HG03354 (cell line): ENCODE measurements at regions not wholly inside any gene's neighbourhood (a gene's known extent, or its start where the extent isn't known, plus 50 kb on each side); places are given as distances from the start of the nearest gene placed in this dataset.
A peak's percentile ranks its signal among the peaks of the same experiment; 100 is the strongest.

Experiments used
- ATAC-seq: cut with Tn5 transposase; IDR thresholded peaks from one replicate; pipeline ENCODE4 v1.9.1; 2021; ENCODE audit warnings: mild to moderate bottlenecking; ENCODE audit not compliant: unreplicated experiment, poor library complexity, severe bottlenecking

DNA sequence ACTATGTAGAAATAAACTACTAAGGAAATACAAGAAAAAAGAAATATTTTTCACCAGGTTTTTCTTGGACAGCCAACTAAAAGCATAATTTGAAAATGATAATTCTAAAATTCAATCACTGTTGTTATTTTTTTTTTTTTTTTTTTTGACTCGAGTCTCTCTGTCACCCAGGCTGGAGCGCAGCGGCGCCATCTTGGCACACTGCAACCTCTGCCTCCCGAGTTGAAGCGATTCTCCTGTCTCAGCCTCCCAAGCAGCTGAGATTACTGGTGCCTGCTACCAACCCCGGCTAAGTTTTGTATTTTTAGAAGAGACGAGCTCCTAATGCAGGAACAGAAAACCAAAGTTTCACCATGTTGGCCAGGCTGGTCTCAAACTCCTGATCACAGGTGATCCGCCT lies 122.3 kb upstream of the UGT8 start:
- no peak for ATAC-seq

DNA sequence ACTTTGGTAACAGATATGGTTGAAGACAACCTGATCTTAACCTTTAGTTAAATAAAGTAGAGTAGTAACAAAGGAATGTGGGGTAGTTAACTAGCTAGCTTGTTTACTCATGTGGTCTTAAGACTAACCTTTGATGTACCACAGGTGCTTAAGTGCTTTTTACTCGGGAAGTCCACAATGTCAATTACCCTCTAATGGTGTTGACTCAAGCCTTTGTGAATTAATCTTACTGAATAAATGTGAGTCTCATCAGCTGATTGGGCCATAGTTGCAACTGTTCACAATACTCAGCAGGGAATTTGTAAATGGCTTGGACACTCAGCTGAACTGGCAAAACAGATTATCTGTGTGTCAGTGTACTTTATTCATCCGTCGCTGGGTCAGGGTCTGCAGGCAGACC lies 119.0 kb upstream of the UGT8 start:
- no peak for ATAC-seq

DNA sequence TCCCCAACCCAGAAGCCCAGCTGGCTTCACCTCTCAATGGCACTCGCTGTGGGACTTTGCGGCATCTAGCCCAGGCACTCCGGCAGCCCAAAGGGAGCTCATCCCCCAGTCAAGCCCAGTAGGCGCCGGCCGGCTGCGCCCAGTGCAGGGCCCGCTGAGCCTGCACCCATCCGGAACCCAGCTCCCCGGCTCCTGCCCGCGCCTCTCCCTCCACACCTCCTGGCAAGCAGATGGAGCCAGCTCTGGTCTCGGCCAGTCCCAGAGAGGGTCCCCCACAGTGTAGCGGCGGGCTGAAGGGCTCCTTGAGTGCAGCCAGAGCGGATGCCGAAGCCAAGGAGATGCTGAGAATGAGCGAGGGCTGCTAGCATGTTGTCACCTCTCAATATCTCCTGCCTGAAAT lies 116.8 kb upstream of the UGT8 start:
- ATAC-seq, result no peak

DNA sequence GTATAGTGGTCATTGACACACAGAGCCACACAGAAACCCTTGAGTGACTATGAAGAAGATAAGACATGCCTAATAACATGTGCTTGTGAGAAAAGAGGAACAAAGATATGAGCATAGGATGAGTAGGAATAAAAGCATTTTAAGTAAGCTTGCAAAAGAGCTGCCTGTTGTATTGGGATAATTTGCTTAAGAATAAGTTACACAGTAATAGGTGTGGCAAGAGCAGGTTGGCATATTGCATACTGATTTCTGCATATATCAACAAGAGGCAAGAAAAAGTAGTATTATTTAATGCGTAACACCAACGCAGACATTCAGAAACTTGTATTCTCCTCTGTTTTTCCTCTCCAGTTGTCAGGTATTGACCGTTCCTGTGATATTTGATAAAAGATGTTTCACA lies 111.5 kb upstream of the UGT8 start:
- ATAC-seq, result no peak

DNA sequence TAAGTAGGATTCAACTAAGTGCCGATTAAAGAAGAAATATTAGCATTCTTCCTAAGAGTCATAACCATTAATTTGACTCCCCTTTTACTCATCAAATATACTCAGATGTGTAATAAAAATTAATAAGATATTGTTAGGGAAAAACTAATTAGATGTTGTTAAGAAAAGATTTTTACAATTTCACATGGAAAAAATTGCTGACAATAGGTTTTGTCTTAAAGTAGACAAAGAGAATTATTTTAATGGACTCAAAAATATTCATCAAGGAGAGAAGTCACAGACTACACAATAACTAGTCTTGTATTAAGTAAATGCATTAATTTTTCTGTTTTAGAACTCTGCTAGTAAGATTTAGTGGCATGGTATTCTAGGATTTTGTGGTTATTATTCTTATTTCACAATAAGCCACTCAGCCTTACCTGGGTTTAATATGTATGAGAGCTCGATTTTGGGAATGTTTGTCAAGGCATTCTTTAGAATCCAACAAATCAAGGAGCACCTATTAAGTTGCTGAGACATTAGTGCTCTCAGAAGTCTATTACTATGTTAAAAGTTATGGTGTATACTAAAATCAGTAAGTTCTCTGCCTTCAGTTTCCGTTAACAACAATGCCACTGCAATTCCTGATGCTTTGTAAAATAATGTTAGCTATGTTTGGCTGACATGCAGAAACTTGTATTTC lies 110.2 kb upstream of the UGT8 start:
- no peak for ATAC-seq

DNA sequence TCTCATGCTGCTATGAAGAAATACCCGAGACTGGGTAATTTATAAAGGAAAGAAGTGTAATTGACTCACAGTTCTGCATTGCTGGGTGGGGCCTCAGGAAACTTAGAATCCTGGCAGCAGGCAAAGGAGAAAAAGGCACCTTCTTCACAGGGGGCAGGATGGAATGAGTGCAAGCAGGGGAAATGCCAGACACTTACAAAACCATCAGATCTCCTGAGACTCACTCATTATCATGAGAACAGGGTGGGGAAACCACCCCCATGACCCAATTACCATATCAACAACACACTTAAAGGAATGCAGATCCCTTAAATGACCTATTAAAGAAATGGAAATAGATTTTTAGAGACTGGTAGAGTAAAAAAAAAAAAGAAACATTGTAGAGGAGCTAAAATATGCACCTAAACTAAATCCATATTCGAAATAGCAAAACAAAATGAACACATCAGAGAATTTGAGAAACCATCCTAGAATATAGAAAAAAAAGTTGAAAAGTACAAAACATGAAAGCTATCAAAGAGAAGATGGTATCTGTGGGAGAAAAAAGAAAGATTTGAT lies 104.3 kb upstream of the UGT8 start:
- no peak for ATAC-seq

DNA sequence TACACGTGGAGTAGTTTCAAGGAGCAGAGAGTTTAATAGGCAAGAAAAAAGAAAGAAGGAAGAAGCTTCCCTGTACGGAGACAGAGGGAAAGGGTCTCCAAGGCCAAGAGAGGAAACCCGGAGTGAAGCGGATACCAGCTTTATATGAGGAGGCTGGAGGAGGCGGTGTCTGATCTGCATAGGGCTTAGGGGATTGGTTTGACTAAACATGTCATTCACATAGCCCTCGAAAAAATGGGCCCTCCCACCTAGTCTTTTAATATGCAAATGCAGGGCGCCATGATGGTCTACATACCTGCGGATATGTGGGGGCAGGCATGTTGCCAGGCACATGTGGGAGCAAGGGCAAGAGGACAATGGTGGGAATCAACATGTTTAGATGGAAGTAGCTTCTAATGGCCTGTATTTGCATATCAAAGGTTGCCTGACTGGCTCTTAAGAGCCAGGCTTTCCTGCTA lies 103.1 kb upstream of the UGT8 start:
- ATAC-seq, result no peak

DNA sequence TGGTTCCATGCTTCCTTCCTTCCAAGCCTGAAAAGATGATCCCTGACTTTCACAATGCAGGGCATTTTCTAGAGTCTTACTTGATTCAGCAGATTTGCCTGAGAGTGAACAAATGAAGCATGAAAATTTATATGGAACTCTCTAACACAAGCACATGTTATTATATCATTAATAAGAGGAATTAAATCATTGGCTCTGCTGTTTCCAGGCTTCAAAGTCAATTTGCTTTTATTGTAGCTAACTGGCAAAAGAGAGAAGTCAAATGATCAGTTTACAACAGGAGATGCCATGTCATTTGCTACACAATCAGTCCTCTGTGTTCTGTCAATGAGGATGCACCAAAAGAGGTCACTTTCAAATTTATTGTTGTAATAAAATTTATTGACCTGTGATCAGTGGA lies 101.5 kb upstream of the UGT8 start:
- ATAC-seq, result no peak

DNA sequence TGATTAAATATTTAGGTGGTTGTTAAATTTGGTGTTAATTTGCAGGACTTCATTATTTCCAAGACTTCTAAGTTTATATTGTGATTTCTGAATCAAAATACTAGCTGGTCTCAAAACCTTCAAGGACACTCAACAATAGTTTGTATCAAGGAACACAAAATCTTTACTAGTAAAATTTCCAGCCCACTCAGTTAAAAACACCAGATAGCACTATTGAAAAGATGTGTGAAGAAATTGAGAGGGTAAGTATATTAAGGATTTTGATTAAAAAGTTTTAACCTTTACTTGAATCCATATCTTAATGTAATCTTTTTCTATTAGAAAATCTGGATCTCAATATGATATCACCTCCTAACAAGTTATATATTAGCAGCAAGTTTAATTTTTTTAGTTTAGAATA lies 89.3 kb upstream of the UGT8 start:
- no peak for ATAC-seq

DNA sequence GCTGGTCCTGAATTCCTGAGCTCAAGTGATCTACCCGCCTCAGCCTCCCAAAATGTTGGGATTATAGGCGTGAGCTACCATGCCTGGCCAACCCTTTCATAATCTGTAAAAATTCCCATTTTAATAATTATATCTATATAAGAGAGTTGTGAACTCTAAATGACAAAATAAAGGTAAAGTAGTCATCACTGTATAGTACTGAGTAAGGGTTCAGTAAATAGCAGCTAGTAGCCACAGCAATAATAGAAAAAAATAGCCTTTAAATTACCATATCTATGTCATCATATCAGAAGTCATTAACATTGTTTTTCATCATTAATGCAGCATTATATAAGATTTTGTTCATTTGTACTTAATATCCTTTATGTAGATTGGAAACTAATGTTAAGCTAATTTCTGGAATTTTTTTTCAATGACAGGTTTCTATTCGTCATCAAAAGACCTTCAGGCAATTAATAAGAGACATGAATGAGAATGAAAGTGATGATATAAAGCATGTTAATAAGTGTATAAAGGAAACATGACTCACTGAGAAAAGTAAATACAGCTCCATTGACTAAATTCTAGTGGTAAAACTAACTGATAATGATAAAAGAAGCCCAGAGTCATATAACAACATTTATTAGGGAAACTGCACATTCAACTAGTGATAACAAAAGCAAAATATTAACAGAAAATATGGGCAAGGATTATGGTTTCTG lies 85.9 kb upstream of the UGT8 start:
- no peak for ATAC-seq

DNA sequence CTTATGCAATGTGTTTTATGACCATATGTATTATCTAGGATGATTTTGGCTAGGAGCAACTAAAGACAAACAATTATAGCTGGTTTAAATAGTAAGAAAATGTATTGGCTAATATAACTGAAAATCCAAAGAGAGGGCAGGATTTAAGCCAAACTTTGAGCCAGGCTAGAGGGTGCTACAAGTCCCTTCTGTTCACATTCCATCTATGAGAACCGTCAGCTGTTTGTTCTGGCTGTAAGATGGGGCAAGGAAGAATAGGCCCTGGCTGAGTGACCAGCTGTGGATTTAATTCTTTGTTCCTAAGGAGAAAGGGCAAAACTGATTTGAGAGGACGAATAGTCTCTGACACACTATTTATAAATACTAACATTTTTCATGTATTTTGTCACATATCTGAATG lies 79.2 kb upstream of the UGT8 start:
- no peak for ATAC-seq

DNA sequence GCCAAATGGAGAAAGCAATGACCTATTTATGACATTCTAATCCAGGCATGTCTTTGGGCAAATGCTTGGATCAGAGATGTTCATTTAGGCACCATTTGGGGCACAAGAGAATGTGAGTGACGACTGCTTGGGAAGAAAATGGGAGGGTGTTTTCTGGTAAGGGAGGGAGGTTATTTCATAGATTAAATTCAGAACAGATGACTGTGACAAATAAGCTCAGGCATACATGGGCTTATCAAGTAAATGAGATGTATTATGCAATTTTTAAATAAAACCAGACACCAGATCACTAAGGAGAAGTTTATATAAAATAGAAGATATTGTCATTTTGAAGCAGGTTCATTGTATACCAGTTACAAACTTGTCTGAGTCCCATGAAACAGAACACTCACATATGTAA lies 71.4 kb upstream of the UGT8 start:
- no peak for ATAC-seq

DNA sequence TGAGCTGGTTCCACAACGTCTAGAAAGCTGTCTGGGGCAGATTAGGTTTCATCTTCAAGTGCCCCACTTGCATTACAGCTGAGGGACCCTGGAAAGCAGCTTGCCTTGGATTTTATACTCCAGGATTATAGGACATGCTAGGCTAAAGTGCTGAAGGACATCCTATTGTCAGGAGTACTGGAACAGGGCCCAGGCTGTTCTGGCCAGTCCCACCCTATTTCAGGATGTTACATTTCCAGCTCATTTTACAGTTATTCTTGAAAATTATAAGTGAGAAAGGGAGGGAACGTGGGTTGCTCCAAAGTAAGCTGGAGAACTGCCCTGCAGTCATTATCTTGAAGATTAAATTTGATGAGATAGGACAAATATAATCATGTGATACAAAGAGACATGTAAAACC lies 71.0 kb upstream of the UGT8 start:
- ATAC-seq, result no peak

DNA sequence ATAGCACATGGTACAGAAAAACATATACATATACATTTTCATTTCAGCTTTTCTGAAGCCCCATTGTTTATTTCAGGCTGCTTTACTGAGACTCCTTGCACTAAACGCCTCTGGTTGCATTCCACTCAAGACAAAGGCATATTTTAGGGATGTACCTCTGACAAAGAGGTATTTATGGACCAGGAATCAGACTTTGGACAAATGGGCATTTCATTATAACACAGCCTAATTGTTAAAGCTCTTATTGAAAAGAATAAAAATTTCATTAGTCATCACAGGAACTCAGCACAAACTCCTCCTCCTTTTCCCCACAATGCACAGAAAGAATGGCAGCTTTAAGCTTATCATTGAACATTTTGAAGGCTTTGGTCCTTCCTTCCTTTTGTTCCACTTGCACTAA lies 62.9 kb upstream of the UGT8 start:
- no peak for ATAC-seq

DNA sequence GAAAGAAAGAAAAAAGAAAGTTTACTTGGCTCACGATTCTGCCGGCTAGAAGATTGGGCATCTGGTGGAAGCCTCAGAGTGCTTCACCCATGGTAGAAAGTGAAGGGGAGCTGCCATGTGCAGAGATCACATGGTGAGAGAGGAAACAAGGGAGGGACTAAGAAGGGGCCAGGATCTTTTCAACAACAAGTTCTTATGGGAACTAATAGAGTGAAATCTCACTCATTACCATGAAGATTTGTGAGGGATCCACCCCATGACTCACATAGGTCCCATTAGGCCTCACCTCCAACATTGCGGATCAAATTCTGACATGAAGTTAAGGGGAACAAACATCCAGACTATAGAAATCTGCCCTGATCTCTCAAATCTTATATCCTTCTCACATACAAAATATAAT lies 61.3 kb upstream of the UGT8 start:
- no peak for ATAC-seq

DNA sequence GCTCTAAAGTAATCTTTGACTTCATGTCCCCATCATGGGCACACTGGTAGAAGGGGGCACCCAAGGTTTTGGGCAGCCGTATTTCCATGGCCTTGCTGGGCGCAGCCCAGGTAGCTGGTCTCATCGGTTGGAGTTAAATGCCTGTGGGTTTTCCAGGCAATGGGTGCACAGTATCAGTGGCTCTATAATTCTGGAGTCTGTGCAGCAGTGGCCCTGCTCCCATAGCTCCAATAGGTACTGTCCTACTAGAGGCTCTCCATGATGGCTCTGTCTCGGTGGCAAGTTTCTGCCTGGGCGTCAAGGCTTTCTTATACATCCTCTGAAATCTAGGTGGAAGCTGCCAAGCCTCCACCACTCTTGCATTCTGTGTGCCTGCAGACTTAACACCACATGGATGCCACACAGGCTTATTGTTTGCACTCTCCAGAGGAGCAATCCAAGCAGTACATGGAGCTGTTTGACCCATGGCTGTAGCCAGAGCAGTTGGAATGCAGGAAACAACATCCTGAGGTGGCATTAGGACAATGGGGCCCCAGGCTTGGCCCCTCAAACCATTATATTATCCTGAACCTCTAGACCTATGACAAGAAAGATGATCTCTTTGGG lies 60.5 kb upstream of the UGT8 start:
- ATAC-seq, result no peak

DNA sequence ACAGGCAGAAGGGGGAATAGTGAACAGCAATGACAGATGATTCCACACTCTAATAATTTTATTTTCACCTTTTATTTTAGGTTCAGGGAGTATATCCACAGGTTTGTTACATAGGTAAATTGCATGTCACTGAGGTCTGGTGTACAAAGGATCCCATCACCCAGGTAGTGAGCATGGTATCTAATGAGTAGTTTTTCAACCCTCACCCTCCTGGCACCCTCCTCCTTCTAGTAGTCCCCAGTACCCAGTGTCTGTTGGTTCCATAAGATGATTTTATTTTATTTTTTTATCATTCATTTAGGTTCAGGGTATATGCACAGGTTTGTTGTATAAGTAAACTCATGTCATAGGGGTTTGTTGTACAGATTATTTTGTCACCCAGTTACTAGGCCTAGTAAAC lies 58.6 kb upstream of the UGT8 start:
- ATAC-seq, result no peak

DNA sequence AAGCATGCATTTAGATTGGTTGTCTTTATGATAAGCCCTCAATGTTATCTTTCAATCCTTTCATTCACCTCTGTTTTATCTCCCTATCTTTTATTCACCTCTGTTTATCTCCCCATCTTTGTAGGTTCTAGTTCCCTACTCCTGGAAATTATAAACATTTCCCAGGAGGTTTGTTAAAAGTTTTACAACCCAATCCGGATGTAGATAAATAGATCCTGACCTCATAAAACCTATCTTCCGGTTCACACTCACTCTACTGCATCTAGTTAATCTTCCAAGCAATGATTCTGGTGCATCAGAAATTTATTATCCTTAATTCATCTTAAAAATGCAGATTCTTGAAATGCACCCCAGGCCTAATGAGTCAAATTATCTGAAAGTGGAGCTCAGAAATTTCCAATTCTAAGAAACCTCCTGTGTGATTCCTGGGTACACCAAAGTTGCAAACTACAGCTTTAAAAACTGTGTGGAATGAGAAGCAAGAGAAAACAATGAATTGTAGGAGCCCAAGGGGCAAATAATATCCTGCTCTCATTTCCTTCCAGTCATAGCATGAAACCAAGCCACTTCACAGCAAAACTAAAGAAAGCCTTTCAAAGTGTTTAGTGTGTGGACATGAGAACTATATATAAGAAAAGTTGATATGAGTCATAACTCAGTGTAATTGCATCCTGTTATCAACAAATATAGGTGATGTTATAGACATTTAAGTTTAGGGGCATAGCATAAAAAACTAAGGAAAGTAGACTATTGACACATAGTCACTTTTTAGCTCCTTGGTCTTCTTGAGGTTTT lies 51.1 kb upstream of the UGT8 start:
- peak; percentile 46 for ATAC-seq
